Ishikawa (cell line): ENCODE measurements at regions not wholly inside any gene's neighbourhood (a gene's known extent, or its start where the extent isn't known, plus 50 kb on each side); places are given as distances from the start of the nearest gene placed in this dataset.

Experiments used
- CEBPB ChIP-seq: IDR thresholded peaks from 2 replicates; pipeline ENCODE4 v1.6.1; 2012
- EGR1 ChIP-seq: IDR thresholded peaks from 2 replicates; pipeline ENCODE4 v1.6.1; 2012
- EP300 ChIP-seq: IDR thresholded peaks from 2 replicates; pipeline ENCODE4 v1.6.1; 2012; ENCODE audit warnings: borderline replicate concordance
- FOXM1 ChIP-seq: IDR thresholded peaks from 2 replicates; pipeline ENCODE4 v1.6.1; 2012; ENCODE audit warnings: low read depth, borderline replicate concordance
- RAD21 ChIP-seq: IDR thresholded peaks from 2 replicates; pipeline ENCODE4 v1.6.1; 2012; ENCODE audit warnings: low read depth
- TAF1 ChIP-seq: IDR thresholded peaks from 2 replicates; pipeline ENCODE4 v1.6.1; 2012; ENCODE audit warnings: low read depth, mild to moderate bottlenecking
- TCF12 ChIP-seq: IDR thresholded peaks from 2 replicates; pipeline ENCODE4 v1.6.1; 2012; ENCODE audit warnings: low read depth
- YY1 ChIP-seq: IDR thresholded peaks from 2 replicates; pipeline ENCODE4 v1.6.1; 2012; ENCODE audit warnings: low read depth
- ZBTB7A ChIP-seq: IDR thresholded peaks from 2 replicates; pipeline ENCODE4 v1.6.1; 2012; ENCODE audit warnings: low read depth
- TF ChIP-seq, protein P1 (sequence below): IDR thresholded peaks from 2 replicates; pipeline ENCODE4 v1.6.1; 2012
- TF ChIP-seq, protein P2 (sequence below): IDR thresholded peaks from 2 replicates; pipeline ENCODE4 v1.6.1; 2012; ENCODE audit warnings: low read depth, mild to moderate bottlenecking
- TF ChIP-seq, protein P3 (sequence below): IDR thresholded peaks from 2 replicates; pipeline ENCODE4 v1.6.1; 2012

DNA sequence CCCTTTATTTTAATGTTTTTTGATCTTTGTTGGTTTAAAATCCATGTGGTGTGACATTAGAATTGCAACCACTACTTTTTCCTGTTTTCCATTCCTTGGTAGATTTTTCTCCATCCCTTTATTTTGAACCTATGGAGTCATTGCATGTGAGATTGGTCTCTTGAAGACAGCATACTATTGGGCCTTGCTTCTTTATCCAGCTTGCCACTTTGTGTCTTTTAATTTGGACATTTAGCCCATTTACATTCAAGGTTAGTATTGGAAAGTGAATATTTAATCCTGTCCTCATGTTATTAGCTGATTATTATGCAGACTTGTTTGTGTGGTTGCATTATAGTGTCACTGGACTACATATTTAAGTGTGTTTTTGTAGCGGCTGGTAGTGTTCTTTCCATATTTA lies 782.9 kb downstream of the SLC4A3 start:
- TF ChIP-seq, protein P1, sequence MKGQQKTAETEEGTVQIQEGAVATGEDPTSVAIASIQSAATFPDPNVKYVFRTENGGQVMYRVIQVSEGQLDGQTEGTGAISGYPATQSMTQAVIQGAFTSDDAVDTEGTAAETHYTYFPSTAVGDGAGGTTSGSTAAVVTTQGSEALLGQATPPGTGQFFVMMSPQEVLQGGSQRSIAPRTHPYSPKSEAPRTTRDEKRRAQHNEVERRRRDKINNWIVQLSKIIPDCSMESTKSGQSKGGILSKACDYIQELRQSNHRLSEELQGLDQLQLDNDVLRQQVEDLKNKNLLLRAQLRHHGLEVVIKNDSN, result no peak
- TF ChIP-seq, protein P2, sequence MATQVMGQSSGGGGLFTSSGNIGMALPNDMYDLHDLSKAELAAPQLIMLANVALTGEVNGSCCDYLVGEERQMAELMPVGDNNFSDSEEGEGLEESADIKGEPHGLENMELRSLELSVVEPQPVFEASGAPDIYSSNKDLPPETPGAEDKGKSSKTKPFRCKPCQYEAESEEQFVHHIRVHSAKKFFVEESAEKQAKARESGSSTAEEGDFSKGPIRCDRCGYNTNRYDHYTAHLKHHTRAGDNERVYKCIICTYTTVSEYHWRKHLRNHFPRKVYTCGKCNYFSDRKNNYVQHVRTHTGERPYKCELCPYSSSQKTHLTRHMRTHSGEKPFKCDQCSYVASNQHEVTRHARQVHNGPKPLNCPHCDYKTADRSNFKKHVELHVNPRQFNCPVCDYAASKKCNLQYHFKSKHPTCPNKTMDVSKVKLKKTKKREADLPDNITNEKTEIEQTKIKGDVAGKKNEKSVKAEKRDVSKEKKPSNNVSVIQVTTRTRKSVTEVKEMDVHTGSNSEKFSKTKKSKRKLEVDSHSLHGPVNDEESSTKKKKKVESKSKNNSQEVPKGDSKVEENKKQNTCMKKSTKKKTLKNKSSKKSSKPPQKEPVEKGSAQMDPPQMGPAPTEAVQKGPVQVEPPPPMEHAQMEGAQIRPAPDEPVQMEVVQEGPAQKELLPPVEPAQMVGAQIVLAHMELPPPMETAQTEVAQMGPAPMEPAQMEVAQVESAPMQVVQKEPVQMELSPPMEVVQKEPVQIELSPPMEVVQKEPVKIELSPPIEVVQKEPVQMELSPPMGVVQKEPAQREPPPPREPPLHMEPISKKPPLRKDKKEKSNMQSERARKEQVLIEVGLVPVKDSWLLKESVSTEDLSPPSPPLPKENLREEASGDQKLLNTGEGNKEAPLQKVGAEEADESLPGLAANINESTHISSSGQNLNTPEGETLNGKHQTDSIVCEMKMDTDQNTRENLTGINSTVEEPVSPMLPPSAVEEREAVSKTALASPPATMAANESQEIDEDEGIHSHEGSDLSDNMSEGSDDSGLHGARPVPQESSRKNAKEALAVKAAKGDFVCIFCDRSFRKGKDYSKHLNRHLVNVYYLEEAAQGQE, result no peak
- TF ChIP-seq CEBPB (no peak), EP300 (no peak), FOXM1 (no peak), ZBTB7A (no peak), TCF12 (no peak), TAF1 (no peak), EGR1 (no peak), YY1 (no peak), RAD21 (no peak)
- TF ChIP-seq, protein P3, sequence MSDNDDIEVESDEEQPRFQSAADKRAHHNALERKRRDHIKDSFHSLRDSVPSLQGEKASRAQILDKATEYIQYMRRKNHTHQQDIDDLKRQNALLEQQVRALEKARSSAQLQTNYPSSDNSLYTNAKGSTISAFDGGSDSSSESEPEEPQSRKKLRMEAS, result no peak
